ENCODE measurements at regions not wholly inside any gene's neighbourhood (a gene's known extent, or its start where the extent isn't known, plus 50 kb on each side); places are given as distances from the start of the nearest gene placed in this dataset.
"Not testable (repeated sequence)": the region's sequence is repeated elsewhere in the genome, so short reads cannot be mapped to it uniquely, and the experiment has no call there.

- Histone ChIP-seq H3K27me3 (replicated peaks; ENCODE audit: control insufficient read depth, insufficient read depth, low read length) (no peaks in the 10 kb centered on the region), H3K4me3 (ENCODE audit: low read depth, low read length) (no peak overlapping the region), H3K36me3 (ENCODE audit: control insufficient read depth, insufficient read depth, low read length) (no peaks in the 10 kb centered on the region), H3K9me3 (0 out of 2 replicates have a peak, but pooled peaks cover 5% of the 10 kb centered on the region), H3K4me1 (no peaks in the 10 kb centered on the region)
- no peak for DNase-seq
- BruUV-seq (replicated peaks) = no TSS peak
- intact Hi-C loops (cut with micrococcal nuclease; ENCODE audit: unreplicated experiment) = no loop called here
- no peaks in the 10 kb centered on the region for H3K9me3 Mint-ChIP-seq (ENCODE audit: unreplicated experiment)
- ChIA-PET POLR2A (no interaction called here), CTCF (no interaction called here)
- peaks cover 3% of the 10 kb centered on the region for H3K27me3 Mint-ChIP-seq (ENCODE audit: insufficient read depth, unreplicated experiment)
- TF ChIP-seq CTCF (IDR thresholded peaks at IDR 0.05; ENCODE audit: insufficient read depth in 1 of 2, low read depth in 1 of 2, low read length in 1 of 2, severe bottlenecking in 1 of 2, unreplicated experiment in 1 of 2) = no peak
- H3K27ac Mint-ChIP-seq (ENCODE audit: unreplicated experiment) = no peak overlapping the region
- no peak overlapping the region for H3K4me3 Mint-ChIP-seq (ENCODE audit: unreplicated experiment)
- H3K36me3 Mint-ChIP-seq (ENCODE audit: insufficient read depth, unreplicated experiment) = no peaks in the 10 kb centered on the region
- no peaks in the 10 kb centered on the region for H3K4me1 Mint-ChIP-seq (ENCODE audit: low read depth, unreplicated experiment)
Measured at GRCh38 chr12:80017261-80017870, 82.0 kb upstream of the OTOGL start.

GRCh38 chr12:80016684-80017083 lies 81.8 kb upstream of the PPP1R12A start:
- Mint-ChIP-seq H3K27me3 (ENCODE audit: insufficient read depth, unreplicated experiment) (peaks cover 3% of the 10 kb centered on the region), H3K9me3 (ENCODE audit: unreplicated experiment) (no peaks in the 10 kb centered on the region), H3K4me3 (ENCODE audit: unreplicated experiment) (no peak overlapping the region), H3K36me3 (ENCODE audit: insufficient read depth, unreplicated experiment) (no peaks in the 10 kb centered on the region), H3K27ac (ENCODE audit: unreplicated experiment) (no peak overlapping the region), H3K4me1 (ENCODE audit: low read depth, unreplicated experiment) (no peaks in the 10 kb centered on the region)
- H3K4me3 ChIP-seq (ENCODE audit: low read depth, low read length) = no peak overlapping the region
- ChIA-PET CTCF (no interaction called here), POLR2A (no interaction called here)
- H3K4me1 ChIP-seq = no peaks in the 10 kb centered on the region
- intact Hi-C loops (cut with micrococcal nuclease; ENCODE audit: unreplicated experiment) = no loop called here
- no peaks in the 10 kb centered on the region for H3K27me3 ChIP-seq (replicated peaks; ENCODE audit: control insufficient read depth, insufficient read depth, low read length)
- no peak for TF ChIP-seq CTCF (IDR thresholded peaks at IDR 0.05; ENCODE audit: insufficient read depth in 1 of 2, low read depth in 1 of 2, low read length in 1 of 2, severe bottlenecking in 1 of 2, unreplicated experiment in 1 of 2)
- DNase-seq = no peak
- no TSS peak for BruUV-seq (replicated peaks)
- H3K9me3 ChIP-seq = 0 out of 2 replicates have a peak, but pooled peaks cover 6% of the 10 kb centered on the region
- no peaks in the 10 kb centered on the region for H3K36me3 ChIP-seq (ENCODE audit: control insufficient read depth, insufficient read depth, low read length)

GRCh38 chr12:80015660-80016059 lies 80.8 kb upstream of the PPP1R12A start:
- no peaks in the 10 kb centered on the region for H3K36me3 Mint-ChIP-seq (ENCODE audit: insufficient read depth, unreplicated experiment)
- CTCF ChIA-PET = no interaction called here
- intact Hi-C loops (cut with micrococcal nuclease; ENCODE audit: unreplicated experiment) = no loop called here

GRCh38 chr12:80003744-80004143 lies 68.8 kb upstream of the PPP1R12A start:
- H3K36me3 ChIP-seq (ENCODE audit: control insufficient read depth, insufficient read depth, low read length); H3K27ac Mint-ChIP-seq (ENCODE audit: unreplicated experiment); H3K4me1 Mint-ChIP-seq (ENCODE audit: low read depth, unreplicated experiment); H3K9me3 ChIP-seq; H3K27me3 Mint-ChIP-seq (ENCODE audit: insufficient read depth, unreplicated experiment); CTCF ChIA-PET; POLR2A ChIA-PET; H3K4me3 Mint-ChIP-seq (ENCODE audit: unreplicated experiment); H3K4me3 ChIP-seq (ENCODE audit: low read depth, low read length); intact Hi-C loops (cut with micrococcal nuclease; ENCODE audit: unreplicated experiment); H3K9me3 Mint-ChIP-seq (ENCODE audit: unreplicated experiment); BruUV-seq (replicated peaks); H3K27me3 ChIP-seq (replicated peaks; ENCODE audit: control insufficient read depth, insufficient read depth, low read length); DNase-seq; H3K36me3 Mint-ChIP-seq (ENCODE audit: insufficient read depth, unreplicated experiment): not testable (repeated sequence)
- H3K4me1 ChIP-seq = peaks cover 21% of the 10 kb centered on the region

More at GRCh38 chr12:80015660-80016059, 80.8 kb upstream of the PPP1R12A start:
- Histone ChIP-seq H3K9me3 (0 out of 2 replicates have a peak, but pooled peaks cover 6% of the 10 kb centered on the region), H3K4me1 (no peaks in the 10 kb centered on the region), H3K36me3 (ENCODE audit: control insufficient read depth, insufficient read depth, low read length) (no peaks in the 10 kb centered on the region), H3K4me3 (ENCODE audit: low read depth, low read length) (no peak overlapping the region), H3K27me3 (replicated peaks; ENCODE audit: control insufficient read depth, insufficient read depth, low read length) (no peaks in the 10 kb centered on the region)
- Mint-ChIP-seq H3K27me3 (ENCODE audit: insufficient read depth, unreplicated experiment) (peaks cover 3% of the 10 kb centered on the region), H3K4me3 (ENCODE audit: unreplicated experiment) (no peak overlapping the region), H3K4me1 (ENCODE audit: low read depth, unreplicated experiment) (no peaks in the 10 kb centered on the region), H3K9me3 (ENCODE audit: unreplicated experiment) (no peaks in the 10 kb centered on the region), H3K27ac (ENCODE audit: unreplicated experiment) (no peak overlapping the region)
- POLR2A ChIA-PET = no interaction called here
- no TSS peak for BruUV-seq (replicated peaks)
- DNase-seq = no peak
- TF ChIP-seq CTCF (IDR thresholded peaks at IDR 0.05; ENCODE audit: insufficient read depth in 1 of 2, low read depth in 1 of 2, low read length in 1 of 2, severe bottlenecking in 1 of 2, unreplicated experiment in 1 of 2) = no peak
